Activated CD4-positive, alpha-beta T cell treated with anti-CD3 and anti-CD28 coated beads, Interleukin-2, Interleukin-6, amounts not matched to agents 100 ng/mL and 50 ng/mL, durations not matched to agents 16 hours and 8 hours (primary cell): ENCODE measurements at regions not wholly inside any gene's neighbourhood (a gene's known extent, or its start where the extent isn't known, plus 50 kb on each side); places are given as distances from the start of the nearest gene placed in this dataset.

Experiments used
- DNase-seq: peaks from one replicate; pipeline ENCODE4 v3.0.0-alpha.2; 2020

DNA sequence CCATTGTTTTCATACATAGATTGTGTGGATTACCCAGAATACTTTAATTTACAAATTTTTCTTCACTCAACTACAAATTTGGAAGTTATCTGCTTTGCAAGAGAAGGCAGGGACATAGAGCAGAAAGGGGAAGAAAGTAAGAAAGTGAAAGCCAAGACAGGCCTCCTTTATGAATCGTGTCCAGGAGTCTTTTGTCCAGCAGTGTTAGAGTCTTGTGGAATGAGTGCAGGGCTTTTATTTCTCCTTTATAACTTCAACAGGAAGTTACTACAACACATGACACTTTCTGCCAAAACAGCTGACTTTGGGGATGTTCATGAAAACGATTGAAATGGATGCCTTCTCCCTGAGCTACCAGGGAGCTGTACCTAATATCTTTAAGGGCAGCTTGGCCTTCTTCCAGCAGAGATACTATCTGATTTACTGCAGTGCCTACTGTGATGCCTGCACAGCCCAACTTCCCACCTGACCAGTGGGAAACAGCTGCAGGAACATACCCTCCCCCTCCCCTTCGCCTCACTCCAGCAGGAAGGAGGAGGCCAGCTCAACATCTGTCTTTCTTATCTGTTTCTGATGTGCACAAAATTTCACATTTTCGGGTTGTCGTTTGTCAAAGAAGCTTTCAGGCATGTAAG is 557.7 kb upstream of the SLIT2 start:
- no peak for DNase-seq

GRCh38 chr4:19689511-19689910 is 562.2 kb upstream of the SLIT2 start:
- no peak for DNase-seq

- no peak for DNase-seq
Measured at GRCh38 chr4:19686456-19686855, 565.2 kb upstream of the SLIT2 start.

DNA sequence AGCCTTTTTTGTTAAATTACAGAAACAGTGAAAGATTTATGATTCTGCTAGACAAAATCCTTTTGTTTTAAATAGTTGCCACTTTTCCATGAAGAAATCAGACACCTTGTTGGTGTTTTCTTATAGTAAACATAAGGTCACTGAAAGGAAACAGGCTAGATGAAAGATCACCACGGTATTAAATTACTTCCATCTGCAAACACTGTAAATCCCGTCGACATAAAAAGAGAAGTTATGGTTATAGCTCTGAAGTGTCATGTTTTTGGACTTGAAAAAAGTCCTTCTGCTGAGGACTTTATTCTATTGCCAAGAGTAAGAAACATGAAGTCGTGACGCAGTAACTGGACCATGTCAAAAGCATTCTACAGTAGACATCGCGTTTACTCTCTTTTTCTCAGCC is 567.6 kb upstream of the SLIT2 start:
- DNase-seq, result no peak

DNA sequence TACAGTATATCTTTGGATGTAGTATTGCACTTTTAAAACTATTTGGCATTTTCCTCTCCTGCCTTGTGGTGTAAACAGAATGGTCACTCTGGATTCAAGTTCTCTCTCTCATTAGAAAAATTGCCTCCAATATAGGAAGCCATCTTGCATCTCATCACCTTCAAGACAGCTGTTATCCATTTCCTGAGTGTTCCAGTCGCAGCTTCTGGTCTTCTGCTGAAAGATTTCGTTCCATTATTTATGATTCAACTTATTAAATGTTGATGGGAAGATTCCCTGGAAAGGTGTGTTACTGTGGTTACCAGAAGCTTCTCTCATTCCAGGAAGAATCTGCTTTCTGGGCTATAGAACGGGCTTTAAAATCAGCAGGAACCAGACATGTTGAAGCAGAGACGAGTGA is 568.3 kb upstream of the SLIT2 start:
- no peak for DNase-seq

DNA sequence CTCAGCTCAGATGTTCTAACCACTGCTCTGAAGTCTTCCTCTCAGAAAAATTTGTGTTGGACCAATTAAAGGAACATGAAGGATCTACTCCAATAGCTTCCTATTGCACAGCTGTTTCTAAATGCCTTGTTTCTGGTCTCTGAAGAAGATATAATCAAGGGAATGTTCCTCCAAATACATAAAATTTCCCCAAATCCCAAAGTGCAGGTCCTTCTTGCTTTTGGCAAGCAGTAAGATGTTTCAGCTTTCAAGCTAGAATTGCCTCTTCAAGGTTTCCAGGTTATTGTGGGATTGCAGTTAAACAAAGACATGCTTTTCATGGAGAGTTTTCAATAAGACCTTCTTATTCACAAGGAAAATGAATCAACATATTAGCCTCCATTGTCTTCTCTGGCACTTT is 574.5 kb upstream of the SLIT2 start:
- DNase-seq, result no peak

DNA sequence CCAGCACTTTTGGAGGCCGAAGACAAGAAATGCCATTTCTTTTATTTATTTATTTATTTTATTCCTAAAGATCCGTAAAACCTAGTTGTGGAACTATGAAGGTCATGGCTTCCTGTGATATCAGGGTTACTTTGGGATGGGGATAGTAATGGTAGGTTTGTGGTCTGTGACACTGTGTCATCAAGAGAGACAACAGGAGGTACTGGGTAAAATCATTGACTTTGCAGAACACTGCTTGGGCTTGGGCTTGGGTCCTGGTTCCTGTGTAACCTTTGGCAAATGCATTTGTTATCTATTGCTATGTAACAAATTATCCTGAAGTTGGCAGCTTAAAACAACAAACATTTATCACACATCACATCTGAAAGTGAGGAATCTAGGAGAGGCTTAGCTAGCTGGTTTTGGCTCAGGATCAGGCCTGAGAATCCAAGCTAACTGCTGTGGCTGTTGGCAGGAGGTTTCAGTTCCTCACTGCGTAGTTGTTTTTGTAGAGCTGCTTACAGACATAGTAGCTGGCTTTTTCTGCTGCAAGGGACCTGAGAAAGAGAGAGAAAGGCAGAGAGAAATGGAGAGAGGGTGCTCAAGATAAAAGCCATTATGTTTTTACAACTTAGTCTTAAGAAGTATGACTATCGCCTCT is 576.4 kb upstream of the SLIT2 start:
- no peak for DNase-seq

- DNase-seq, result no peak
Measured at GRCh38 chr4:19659101-19659500, 592.6 kb upstream of the SLIT2 start.

- DNase-seq, result no peak
Measured at GRCh38 chr4:19657856-19658255, 593.8 kb upstream of the SLIT2 start.

DNA sequence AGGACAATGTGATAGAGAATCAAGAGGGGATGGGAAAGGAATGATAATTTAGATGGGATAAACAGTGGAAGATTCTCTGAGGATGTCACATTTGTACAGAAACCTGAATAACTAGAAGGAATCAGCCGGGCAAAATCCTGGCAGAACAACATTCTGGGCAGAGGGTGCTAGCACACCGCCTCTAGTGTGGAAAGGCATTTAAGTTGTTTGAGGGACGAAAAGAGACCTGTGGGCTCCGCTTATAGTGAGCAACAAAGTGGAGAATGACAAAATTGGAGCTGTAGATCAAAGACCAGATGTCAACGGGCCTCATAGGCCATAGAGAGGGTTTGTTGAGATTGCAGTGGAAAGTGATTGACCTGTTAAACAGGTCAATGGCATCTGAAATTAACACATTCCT is 596.0 kb upstream of the SLIT2 start:
- DNase-seq, result no peak

- no peak for DNase-seq
Measured at GRCh38 chr4:19650903-19651864, 600.5 kb upstream of the SLIT2 start.

GRCh38 chr4:19645589-19645988 is 606.1 kb upstream of the SLIT2 start:
- no peak for DNase-seq

DNA sequence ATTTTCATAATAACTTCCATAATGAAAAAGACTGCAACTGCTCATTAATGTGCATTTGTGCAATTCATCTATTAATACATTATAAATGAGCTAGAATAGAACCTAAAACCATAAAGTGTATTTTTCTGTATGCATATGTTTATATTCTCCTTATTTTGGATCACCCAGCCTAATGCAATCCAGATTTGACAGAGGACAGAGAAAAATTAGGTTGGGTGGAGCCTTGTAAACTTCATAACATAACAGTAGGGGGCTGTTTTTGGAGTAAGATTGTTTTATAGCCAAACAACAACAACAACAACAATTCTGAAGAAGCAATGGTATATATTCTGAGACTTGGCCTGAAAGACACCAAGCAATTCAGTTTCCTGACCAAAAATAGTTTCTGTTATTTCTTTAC is 615.3 kb upstream of the SLIT2 start:
- DNase-seq, result no peak

- no peak for DNase-seq
Measured at GRCh38 chr4:19631814-19632213, 619.9 kb upstream of the SLIT2 start.

DNA sequence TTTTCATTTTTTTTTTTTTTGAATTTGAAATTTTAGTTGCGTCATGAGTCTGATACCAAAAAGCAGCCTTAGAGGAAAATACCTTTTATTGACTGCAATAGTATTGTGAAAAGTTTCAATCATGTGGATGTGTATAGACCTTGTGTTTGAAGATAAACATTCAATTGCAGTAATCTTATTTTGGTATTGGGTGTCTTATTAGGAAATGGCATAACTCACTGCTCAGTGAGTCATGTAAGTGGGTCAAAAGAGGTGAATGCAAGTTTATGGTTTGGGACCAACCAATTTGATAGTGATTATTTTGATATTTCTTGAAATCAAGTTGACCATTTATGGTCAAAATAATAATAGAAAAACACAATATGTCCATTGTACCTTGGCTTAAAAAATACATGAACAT is 627.8 kb upstream of the SLIT2 start:
- DNase-seq, result no peak

GRCh38 chr4:19615086-19615689 is 636.5 kb upstream of the SLIT2 start:
- no peak for DNase-seq

GRCh38 chr4:19614171-19614570 is 637.5 kb upstream of the SLIT2 start:
- DNase-seq, result no peak

- DNase-seq, result no peak
Measured at GRCh38 chr4:19596342-19596741, 655.4 kb upstream of the SLIT2 start.

DNA sequence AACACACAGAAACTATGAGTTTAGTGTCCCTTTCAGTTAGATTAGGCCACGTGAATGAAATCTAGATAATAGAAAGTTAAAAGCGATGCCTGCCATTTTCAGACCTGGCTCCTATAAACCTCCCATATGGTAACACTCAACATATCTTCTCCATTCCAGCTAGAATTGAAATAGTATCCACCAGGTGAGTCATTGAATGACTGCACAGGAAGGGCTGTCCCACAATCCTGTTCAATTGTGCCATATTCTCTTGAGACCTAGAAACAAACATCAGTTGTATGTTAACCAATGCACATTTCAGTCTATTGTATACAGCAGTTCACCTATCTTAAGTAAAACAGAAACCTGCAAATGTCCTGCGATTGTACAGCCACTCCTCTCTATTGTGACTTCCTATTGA is 659.3 kb upstream of the SLIT2 start:
- no peak for DNase-seq

DNA sequence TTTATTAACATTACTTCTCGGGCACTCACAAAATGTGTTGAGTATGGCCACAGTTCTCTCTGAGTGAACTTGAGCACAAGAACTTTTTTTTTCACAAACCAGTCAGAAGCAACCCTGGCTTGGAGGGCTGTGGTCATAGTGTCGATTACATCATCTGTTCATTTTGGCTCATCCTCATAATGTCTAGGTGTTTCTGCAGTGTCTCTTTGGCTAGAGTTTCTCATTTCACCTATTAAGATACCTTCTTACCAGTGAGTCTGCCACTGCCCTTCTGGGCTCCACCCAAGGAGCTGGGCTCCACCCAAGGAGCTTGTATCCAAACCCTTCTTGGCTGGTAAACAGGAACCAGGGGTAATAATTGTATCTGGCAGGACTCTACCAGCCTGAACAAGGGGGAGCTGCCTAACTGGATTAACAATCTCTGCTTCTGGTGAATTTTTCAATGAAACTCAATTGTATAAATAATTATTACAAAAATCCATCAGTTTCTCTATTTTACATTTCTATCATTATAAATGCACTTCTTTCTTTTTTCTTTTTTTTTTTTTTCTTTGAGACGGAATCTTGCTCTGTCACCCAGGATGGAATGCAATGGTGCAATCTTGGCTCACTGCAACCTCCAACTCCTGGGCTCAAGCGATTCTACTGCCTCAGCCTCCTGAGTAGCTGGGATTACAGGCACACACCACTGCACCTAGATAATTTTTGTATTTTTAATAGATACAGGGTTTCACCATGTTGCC is 667.7 kb upstream of the SLIT2 start:
- no peak for DNase-seq

GRCh38 chr4:19580095-19580494 is 671.6 kb upstream of the SLIT2 start:
- DNase-seq, result no peak

- no peak for DNase-seq
Measured at GRCh38 chr4:19579608-19580007, 672.1 kb upstream of the SLIT2 start.

DNA sequence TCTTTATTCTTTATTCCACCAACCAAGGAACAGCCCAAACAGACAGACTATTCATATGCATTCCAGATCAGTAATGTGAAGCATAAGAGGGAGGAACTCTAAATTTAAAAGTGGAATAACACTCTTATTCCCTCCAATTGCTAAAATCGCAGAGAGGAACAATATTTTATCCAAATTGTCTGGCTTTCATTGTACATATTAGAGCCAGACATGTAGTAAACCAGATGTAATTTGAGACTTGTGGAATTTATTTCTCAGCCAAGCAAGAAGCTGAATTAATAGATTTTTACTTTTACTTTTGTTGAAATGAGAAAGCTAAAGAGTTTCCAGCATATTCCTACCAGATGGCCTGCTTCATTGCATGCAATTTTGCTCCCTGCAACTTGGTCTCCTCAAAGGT is 674.6 kb upstream of the SLIT2 start:
- DNase-seq, result no peak
